CD14-positive monocyte (primary cell): ENCODE measurements at regions not wholly inside any gene's neighbourhood (a gene's known extent, or its start where the extent isn't known, plus 50 kb on each side); places are given as distances from the start of the nearest gene placed in this dataset.

ENCODE experiments used
- DNase-seq, 3 donors: peaks; one replicate each; pipeline ENCODE4 v3.0.0-alpha.2; 2011 to 2022
- H2AFZ ChIP-seq: 2 replicates; pipeline ENCODE4 v1.6.0; 2012; ENCODE audit warnings: mild to moderate bottlenecking, low read depth, low read length, inconsistent platforms; ENCODE audit not compliant: insufficient read depth, poor library complexity, severe bottlenecking
- H3K27ac ChIP-seq, 2 donors: 1 replicate in 1 of 2; 2 replicates in 1 of 2; pipeline ENCODE4 v1.5.1; 2012 to 2013; ENCODE audit warnings: low read length in 2 of 2, control low read depth in 1 of 2, inconsistent platforms in 1 of 2, low read depth in 1 of 2, mild to moderate bottlenecking in 1 of 2
- H3K27me3 ChIP-seq, 2 donors: one replicate each; pipeline versions ENCODE4 v1.6.0 to v1.6.1; 2011 to 2013; ENCODE audit warnings: low read length in 2 of 2; ENCODE audit not compliant: control insufficient read depth in 2 of 2, insufficient read depth in 2 of 2
- H3K36me3 ChIP-seq, 2 donors: replicated peaks in 1 of 2; 1 replicate in 1 of 2; 2 replicates in 1 of 2; pipeline versions ENCODE4 v1.5.1 to v1.6.1; 2012 to 2013; ENCODE audit warnings: low read length in 2 of 2, control low read depth in 1 of 2, inconsistent platforms in 1 of 2, mild to moderate bottlenecking in 1 of 2; ENCODE audit not compliant: insufficient read depth in 2 of 2, control insufficient read depth in 1 of 2
- H3K4me1 ChIP-seq, 2 donors: 1 replicate in 1 of 2; 2 replicates in 1 of 2; pipeline versions ENCODE4 v1.5.1 to v1.6.1; 2012 to 2013; ENCODE audit warnings: low read length in 2 of 2, control low read depth in 1 of 2, inconsistent platforms in 1 of 2, mild to moderate bottlenecking in 1 of 2, moderate library complexity in 1 of 2; ENCODE audit not compliant: insufficient read depth in 2 of 2, control insufficient read depth in 1 of 2
- H3K4me2 ChIP-seq: replicated peaks from 2 replicates; pipeline ENCODE3; 2012; ENCODE audit warnings: low read length, moderate library complexity, mild to moderate bottlenecking; ENCODE audit not compliant: poor library complexity, severe bottlenecking; ENCODE audit errors: extremely low read depth
- H3K4me3 ChIP-seq, 3 experiments: fragments of 200-600 bp in 1 of 3; sonication (generic) in 1 of 3; replicated peaks in 1 of 3; 1 replicate in 2 of 3; 2 replicates in 1 of 3; pipeline ENCODE4 v1.5.1; 2011 to 2013; ENCODE audit warnings: low read length in 3 of 3, mild to moderate bottlenecking in 3 of 3, control low read depth in 2 of 3, low read depth in 2 of 3, inconsistent platforms in 1 of 3, moderate library complexity in 1 of 3
- H3K79me2 ChIP-seq: 2 replicates; pipeline ENCODE4 v1.6.0; 2012; ENCODE audit warnings: mild to moderate bottlenecking, control low read depth, inconsistent platforms, low read length, moderate library complexity; ENCODE audit not compliant: insufficient read depth
- H3K9ac ChIP-seq: 2 replicates; pipeline ENCODE4 v1.6.0; 2017; ENCODE audit warnings: low read length, mild to moderate bottlenecking; ENCODE audit not compliant: insufficient read depth, poor library complexity, severe bottlenecking
- H3K9me3 ChIP-seq, 2 donors: replicated peaks in 1 of 2; 1 replicate in 1 of 2; 2 replicates in 1 of 2; pipeline versions ENCODE4 v1.5.1 to v1.6.1; 2012 to 2013; ENCODE audit warnings: low read length in 2 of 2, control low read depth in 1 of 2; ENCODE audit not compliant: control insufficient read depth in 1 of 2, insufficient read depth in 1 of 2
- H4K20me1 ChIP-seq: 2 replicates; pipeline ENCODE4 v1.6.0; 2012; ENCODE audit warnings: mild to moderate bottlenecking, low read length, control low read depth, moderate library complexity; ENCODE audit not compliant: insufficient read depth
- H3K27ac Mint-ChIP-seq, 7 donors: one replicate each; pipeline ENCODE4 v1.8.0; 2020; ENCODE audit warnings: mild to moderate bottlenecking in 7 of 7, mixed read lengths in 7 of 7, moderate library complexity in 6 of 7, inconsistent platforms in 2 of 7
- H3K27me3 Mint-ChIP-seq, 3 donors: one replicate each; pipeline ENCODE4 v1.8.0; 2021 to 2022; ENCODE audit warnings: low read depth in 3 of 3, mild to moderate bottlenecking in 3 of 3, mixed read lengths in 3 of 3, moderate library complexity in 3 of 3, inconsistent platforms in 1 of 3
- H3K36me3 Mint-ChIP-seq, 2 donors: one replicate each; pipeline ENCODE4 v1.8.0; 2020; ENCODE audit warnings: mixed read lengths in 2 of 2, inconsistent platforms in 1 of 2, mild to moderate bottlenecking in 1 of 2
- H3K4me1 Mint-ChIP-seq: one replicate; pipeline ENCODE4 v1.8.0; 2020; ENCODE audit warnings: mild to moderate bottlenecking, mixed read lengths
- H3K4me3 Mint-ChIP-seq, 2 donors: one replicate each; pipeline ENCODE4 v1.8.0; 2020; ENCODE audit warnings: mild to moderate bottlenecking in 2 of 2, mixed read lengths in 2 of 2, moderate library complexity in 1 of 2
- H3K9me3 Mint-ChIP-seq, 7 donors: one replicate each; pipeline ENCODE4 v1.8.0; 2020 to 2022; ENCODE audit warnings: mixed read lengths in 7 of 7, mild to moderate bottlenecking in 6 of 7, moderate library complexity in 6 of 7, inconsistent platforms in 2 of 7
- CTCF ChIP-seq: fragments of 200-600 bp; IDR thresholded peaks from one replicate; pipeline ENCODE4 v1.8.0; 2022; ENCODE audit warnings: antibody characterized with exemption, mild to moderate bottlenecking
- WGBS: methylation state at CpG from one replicate; pipeline ENCODE4 v1.1.5; 2013; ENCODE audit warnings: missing lambda C conversion rate; ENCODE audit not compliant: insufficient coverage; 5-methylcytosine and 5-hydroxymethylcytosine counted together
- intact Hi-C, 2 donors: fragments of 100-400 bp; cut with micrococcal nuclease; formaldehyde crosslinking; loops; one replicate each; pipeline versions ENCODE4 v1.15.0 to v1.15.1; 2023

GRCh38 chr7:42395607-42396006 lies 158.6 kb upstream of the GLI3 start:
- Mint-ChIP-seq H3K9me3 (no peaks in the 10 kb centered on the region), H3K4me1 (no peaks in the 10 kb centered on the region), H3K4me3 (no peak overlapping the region), H3K27ac (no peak overlapping the region), H3K27me3 (peaks cover 0 to 1% (median 0%) of the 10 kb centered on the region in 3 donors), H3K36me3 (no peaks in the 10 kb centered on the region)
- no peak overlapping the region for H3K9ac ChIP-seq
- H4K20me1 ChIP-seq: no peaks in the 10 kb centered on the region
- H3K4me3 ChIP-seq: no peak overlapping the region
- H3K4me2 ChIP-seq: no peak overlapping the region
- no peaks in the 10 kb centered on the region for H3K27me3 ChIP-seq
- H2AFZ ChIP-seq: no peak overlapping the region
- intact Hi-C loops: no loop called here
- no peak for DNase-seq
- H3K27ac ChIP-seq: no peak overlapping the region
- H3K9me3 ChIP-seq: no peaks in the 10 kb centered on the region
- no peak for TF ChIP-seq CTCF
- no peaks in the 10 kb centered on the region for H3K4me1 ChIP-seq
- no peaks in the 10 kb centered on the region for H3K79me2 ChIP-seq
- no peaks in the 10 kb centered on the region for H3K36me3 ChIP-seq

- no peak overlapping the region for H2AFZ ChIP-seq
- H3K36me3 Mint-ChIP-seq: no peaks in the 10 kb centered on the region
- H3K27me3 Mint-ChIP-seq: no peaks in the 10 kb centered on the region
- no peaks in the 10 kb centered on the region for H3K79me2 ChIP-seq
- H3K4me2 ChIP-seq: no peak overlapping the region
- no peak overlapping the region for H3K27ac Mint-ChIP-seq
- H3K9me3 Mint-ChIP-seq: peaks cover 0 to 3% (median 0%) of the 10 kb centered on the region in 7 donors
- WGBS: no CpG with 5 or more reads among the region's 3 CpGs
- no peaks in the 10 kb centered on the region for H3K4me1 ChIP-seq
- no peak for DNase-seq
- H3K4me1 Mint-ChIP-seq: no peaks in the 10 kb centered on the region
- no peaks in the 10 kb centered on the region for H3K36me3 ChIP-seq
- H3K9me3 ChIP-seq: peaks cover 0 to 6% of the 10 kb centered on the region in 2 donors
- intact Hi-C loops: no loop called here
- no peak overlapping the region for H3K27ac ChIP-seq
- H3K27me3 ChIP-seq: no peaks in the 10 kb centered on the region
- no peak overlapping the region for H3K4me3 ChIP-seq
- TF ChIP-seq CTCF: no peak
- H4K20me1 ChIP-seq: no peaks in the 10 kb centered on the region
- no peak overlapping the region for H3K9ac ChIP-seq
- no peak overlapping the region for H3K4me3 Mint-ChIP-seq
Measured at GRCh38 chr7:42392826-42393225, 155.8 kb upstream of the GLI3 start.
